Hepatocyte (in vitro differentiated cells): ENCODE measurements at regions not wholly inside any gene's neighbourhood (a gene's known extent, or its start where the extent isn't known, plus 50 kb on each side); places are given as distances from the start of the nearest gene placed in this dataset.

Source experiments
- DNase-seq: peaks from one replicate; pipeline ENCODE4 v3.0.0-alpha.2; 2016; ENCODE audit warnings: low spot score
- H2AFZ ChIP-seq: fragments of 200-600 bp; sonication (generic); 2 replicates; pipeline ENCODE4 v1.6.0; 2016; ENCODE audit warnings: antibody characterized with exemption, mild to moderate bottlenecking
- H3K27ac ChIP-seq: fragments of 200-600 bp; sonication (generic); 2 replicates; pipeline ENCODE4 v1.5.1; 2016; ENCODE audit warnings: mild to moderate bottlenecking
- H3K27me3 ChIP-seq: fragments of 200-600 bp; sonication (generic); 2 replicates; pipeline ENCODE4 v1.6.1; 2016
- H3K36me3 ChIP-seq: fragments of 200-600 bp; sonication (generic); replicated peaks from 2 replicates; pipeline ENCODE4 v1.5.1; 2016; ENCODE audit warnings: low read depth; ENCODE audit not compliant: insufficient read depth
- H3K4me1 ChIP-seq: fragments of 200-600 bp; sonication (generic); 2 replicates; pipeline ENCODE4 v1.5.1; 2016; ENCODE audit warnings: mild to moderate bottlenecking, moderate library complexity; ENCODE audit not compliant: insufficient read depth
- H3K4me2 ChIP-seq: fragments of 200-600 bp; sonication (generic); 2 replicates; pipeline ENCODE4 v1.6.0; 2016
- H3K4me3 ChIP-seq: fragments of 200-600 bp; sonication (generic); 2 replicates; pipeline ENCODE4 v1.5.1; 2016; ENCODE audit warnings: mild to moderate bottlenecking
- H3K79me2 ChIP-seq: fragments of 200-600 bp; sonication (generic); 2 replicates; pipeline ENCODE4 v1.6.0; 2017; ENCODE audit warnings: mild to moderate bottlenecking
- H3K9me2 ChIP-seq: fragments of 200-600 bp; sonication (generic); replicated peaks from 2 replicates; pipeline ENCODE4 v1.6.0; 2017; ENCODE audit warnings: mild to moderate bottlenecking; ENCODE audit not compliant: insufficient read depth
- H3K9me3 ChIP-seq: fragments of 200-600 bp; sonication (generic); 2 replicates; pipeline ENCODE4 v1.5.1; 2016; ENCODE audit warnings: low read depth, mild to moderate bottlenecking
- H4K20me1 ChIP-seq: fragments of 200-600 bp; sonication (generic); 2 replicates; pipeline ENCODE4 v1.6.0; 2016; ENCODE audit warnings: mild to moderate bottlenecking; ENCODE audit not compliant: insufficient read depth, poor library complexity, severe bottlenecking
- EZH2 ChIP-seq: fragments of 200-600 bp; sonication (generic); IDR thresholded peaks from 2 replicates; pipeline ENCODE4 v1.6.1; 2016; ENCODE audit warnings: antibody characterized with exemption, mild to moderate bottlenecking, borderline replicate concordance
- EZH2phosphoT487 ChIP-seq: fragments of 200-600 bp; sonication (generic); IDR thresholded peaks from one replicate; pipeline ENCODE4 v1.6.1; 2018; ENCODE audit warnings: antibody characterized with exemption, mild to moderate bottlenecking, low read depth, moderate library complexity; ENCODE audit not compliant: unreplicated experiment, severe bottlenecking
- WGBS: methylation state at CpG from one replicate; pipeline ENCODE4 v1.1.6; 2016; ENCODE audit warnings: low lambda C conversion rate; ENCODE audit errors: missing lambda C conversion rate; 5-methylcytosine and 5-hydroxymethylcytosine counted together
- TF ChIP-seq, protein P1 (sequence below): fragments of 200-600 bp; sonication (generic); IDR thresholded peaks from 2 replicates; pipeline ENCODE4 v1.5.1; 2016; ENCODE audit warnings: antibody characterized with exemption, mild to moderate bottlenecking; ENCODE audit not compliant: poor library complexity

DNA sequence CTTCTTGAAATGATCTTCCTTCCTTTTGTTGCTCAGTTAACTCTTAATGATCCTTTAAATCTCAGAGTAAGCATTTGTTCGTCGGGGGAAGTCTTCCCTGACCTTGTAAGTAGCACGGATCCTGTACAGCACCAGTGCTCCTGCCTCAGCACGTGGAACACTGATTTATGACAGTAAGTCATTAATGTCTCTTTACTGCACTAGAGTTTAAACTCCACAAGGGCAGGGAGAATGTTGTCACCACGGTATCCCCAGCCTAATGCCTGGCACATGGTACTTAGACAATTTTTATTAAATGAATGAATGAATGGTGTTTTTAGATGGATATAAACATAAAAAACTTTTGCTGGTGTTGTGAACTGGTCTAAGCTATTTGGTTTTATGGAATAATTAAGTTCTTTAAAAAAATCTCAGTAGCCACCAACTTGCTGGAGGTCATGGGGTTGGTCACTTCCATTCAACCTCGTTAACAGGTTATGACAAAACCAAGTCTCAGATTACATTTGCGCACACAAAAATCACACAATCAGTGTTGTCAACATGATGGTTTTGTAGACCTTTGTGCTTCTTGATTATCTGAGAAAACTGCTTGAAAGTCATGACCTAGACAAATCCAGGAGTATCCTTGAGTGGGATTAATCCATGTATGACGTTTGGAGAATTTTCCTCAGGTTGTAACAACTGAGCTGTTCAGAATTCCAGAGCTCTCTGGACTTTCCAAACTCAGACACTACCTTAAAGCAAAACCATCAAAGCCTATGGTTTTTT lies 326.9 kb downstream of the DUSP10 start:
- Histone ChIP-seq H3K4me2 (no peak overlapping the region), H3K9me3 (no peaks in the 10 kb centered on the region), H3K4me1 (no peaks in the 10 kb centered on the region), H3K4me3 (no peak overlapping the region), H4K20me1 (no peaks in the 10 kb centered on the region), H3K27ac (no peak overlapping the region), H3K79me2 (no peaks in the 10 kb centered on the region), H3K36me3 (no peaks in the 10 kb centered on the region), H2AFZ (no peak overlapping the region), H3K9me2 (no peaks in the 10 kb centered on the region), H3K27me3 (no peaks in the 10 kb centered on the region)
- DNase-seq, result no peak
- WGBS, result 74% methylated on average over 8 of the region's 8 CpGs
- TF ChIP-seq, protein P1, sequence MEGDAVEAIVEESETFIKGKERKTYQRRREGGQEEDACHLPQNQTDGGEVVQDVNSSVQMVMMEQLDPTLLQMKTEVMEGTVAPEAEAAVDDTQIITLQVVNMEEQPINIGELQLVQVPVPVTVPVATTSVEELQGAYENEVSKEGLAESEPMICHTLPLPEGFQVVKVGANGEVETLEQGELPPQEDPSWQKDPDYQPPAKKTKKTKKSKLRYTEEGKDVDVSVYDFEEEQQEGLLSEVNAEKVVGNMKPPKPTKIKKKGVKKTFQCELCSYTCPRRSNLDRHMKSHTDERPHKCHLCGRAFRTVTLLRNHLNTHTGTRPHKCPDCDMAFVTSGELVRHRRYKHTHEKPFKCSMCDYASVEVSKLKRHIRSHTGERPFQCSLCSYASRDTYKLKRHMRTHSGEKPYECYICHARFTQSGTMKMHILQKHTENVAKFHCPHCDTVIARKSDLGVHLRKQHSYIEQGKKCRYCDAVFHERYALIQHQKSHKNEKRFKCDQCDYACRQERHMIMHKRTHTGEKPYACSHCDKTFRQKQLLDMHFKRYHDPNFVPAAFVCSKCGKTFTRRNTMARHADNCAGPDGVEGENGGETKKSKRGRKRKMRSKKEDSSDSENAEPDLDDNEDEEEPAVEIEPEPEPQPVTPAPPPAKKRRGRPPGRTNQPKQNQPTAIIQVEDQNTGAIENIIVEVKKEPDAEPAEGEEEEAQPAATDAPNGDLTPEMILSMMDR, result no peak
- TF ChIP-seq EZH2phosphoT487 (no peak), EZH2 (no peak)

DNA sequence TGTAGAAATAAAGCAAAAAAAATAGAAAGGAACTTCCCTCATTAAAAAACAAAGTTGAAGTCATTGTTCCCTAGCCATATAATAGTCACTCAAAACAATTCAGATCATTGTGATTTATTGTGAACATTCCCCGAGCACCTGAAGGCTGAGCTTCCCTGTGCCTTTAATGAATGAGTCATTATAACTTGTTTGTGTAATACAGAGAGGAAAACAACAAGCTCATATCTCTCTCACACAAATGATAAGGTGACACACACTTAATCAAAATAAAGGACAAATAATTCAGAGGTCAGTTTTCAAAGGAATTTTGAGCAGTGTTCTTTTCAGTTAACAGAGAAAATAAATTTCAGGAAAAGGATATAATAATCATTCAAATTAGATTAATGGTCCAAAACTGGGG lies 326.2 kb downstream of the DUSP10 start:
- H3K4me1 ChIP-seq, result no peaks in the 10 kb centered on the region
- no peaks in the 10 kb centered on the region for H3K79me2 ChIP-seq
- TF ChIP-seq EZH2 (no peak), EZH2phosphoT487 (no peak)
- TF ChIP-seq, protein P1, result no peak
- H3K4me2 ChIP-seq, result no peak overlapping the region
- H3K27me3 ChIP-seq, result no peaks in the 10 kb centered on the region
- no peaks in the 10 kb centered on the region for H3K9me3 ChIP-seq
- no peak overlapping the region for H3K4me3 ChIP-seq
- no peak overlapping the region for H3K27ac ChIP-seq
- no peak for DNase-seq
- no peaks in the 10 kb centered on the region for H4K20me1 ChIP-seq
- no peak overlapping the region for H2AFZ ChIP-seq
- WGBS, result 70% methylated on average over 1 of the region's 1 CpG
- no peaks in the 10 kb centered on the region for H3K36me3 ChIP-seq
- no peaks in the 10 kb centered on the region for H3K9me2 ChIP-seq

DNA sequence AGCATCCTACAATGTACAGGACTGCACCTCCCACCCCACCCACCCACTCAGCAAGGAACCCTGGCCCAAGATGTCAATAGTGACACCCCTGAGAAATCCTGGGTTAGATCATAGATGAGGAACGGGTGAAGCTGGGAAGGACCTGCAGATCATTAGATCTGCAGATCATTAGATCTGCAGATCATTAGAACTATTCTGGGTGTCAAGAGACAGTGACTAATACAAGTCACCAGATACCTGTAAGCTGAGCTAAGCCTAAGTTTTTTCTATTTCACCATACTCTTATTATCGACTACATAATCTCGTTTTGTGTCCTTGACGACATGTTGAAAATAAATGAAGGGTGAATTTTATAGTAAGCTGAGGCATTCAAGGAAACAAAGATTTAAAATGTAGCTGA lies 325.7 kb downstream of the DUSP10 start:
- Histone ChIP-seq H3K36me3 (no peaks in the 10 kb centered on the region), H2AFZ (no peak overlapping the region), H3K27ac (no peak overlapping the region), H3K4me1 (no peaks in the 10 kb centered on the region), H3K27me3 (no peaks in the 10 kb centered on the region), H3K9me2 (no peaks in the 10 kb centered on the region), H3K9me3 (no peaks in the 10 kb centered on the region), H3K79me2 (no peaks in the 10 kb centered on the region), H4K20me1 (no peaks in the 10 kb centered on the region), H3K4me3 (no peak overlapping the region), H3K4me2 (no peak overlapping the region)
- WGBS, result 95% methylated on average over 4 of the region's 4 CpGs
- no peak for TF ChIP-seq EZH2
- TF ChIP-seq, protein P1, result no peak
- TF ChIP-seq EZH2phosphoT487, result no peak
- DNase-seq, result no peak

DNA sequence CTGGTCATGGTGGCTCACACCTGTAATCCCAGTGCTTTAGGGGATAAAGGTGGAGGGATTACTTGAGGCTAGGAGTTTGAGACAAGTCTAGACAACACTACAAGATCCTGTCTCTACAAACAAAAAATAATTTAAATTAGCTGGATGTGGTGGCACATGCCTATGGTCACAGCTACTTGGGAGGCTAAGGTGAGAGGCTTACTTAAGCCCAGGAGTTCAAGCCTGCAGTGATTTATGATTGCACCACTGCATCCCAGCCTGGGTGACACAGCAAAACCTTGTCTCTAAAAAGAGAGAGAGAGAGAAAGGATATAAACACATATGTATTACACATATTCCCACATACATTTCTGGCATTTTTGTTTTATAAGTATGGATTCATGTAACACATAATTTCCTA lies 325.2 kb downstream of the DUSP10 start:
- TF ChIP-seq, protein P1, result no peak
- TF ChIP-seq EZH2, result no peak
- Histone ChIP-seq H3K4me1 (no peaks in the 10 kb centered on the region), H3K79me2 (no peaks in the 10 kb centered on the region), H3K27ac (no peak overlapping the region), H3K9me2 (no peaks in the 10 kb centered on the region), H3K36me3 (no peaks in the 10 kb centered on the region), H2AFZ (no peak overlapping the region), H3K4me3 (no peak overlapping the region), H3K27me3 (no peaks in the 10 kb centered on the region), H3K4me2 (no peak overlapping the region), H4K20me1 (no peaks in the 10 kb centered on the region), H3K9me3 (no peaks in the 10 kb centered on the region)
- no peak for DNase-seq
